ENCODE measurements at regions not wholly inside any gene's neighbourhood (a gene's known extent, or its start where the extent isn't known, plus 50 kb on each side); places are given as distances from the start of the nearest gene placed in this dataset.

- TF ChIP-seq EZH2 (IDR thresholded peaks at IDR 0.05; ENCODE audit: low read depth, unreplicated experiment) (no peak), ETS1 (IDR thresholded peaks at IDR 0.05) (no peak), CTCF (conservative IDR thresholded peaks at IDR 0.05; ENCODE audit: low read depth in 2 of 2) (no peak), POLR2AphosphoS5 (IDR thresholded peaks at IDR 0.05; ENCODE audit: low read depth) (no peak), JUNB (IDR thresholded peaks at IDR 0.05; ENCODE audit: unreplicated experiment) (no peak)
These were observed 461.0 kb downstream of the NR2F1-AS1 start for GRCh38 chr5:93120051-93120450.

Data from GM23338 (cell line).